GM10248 (cell line): ENCODE measurements at regions not wholly inside any gene's neighbourhood (a gene's known extent, or its start where the extent isn't known, plus 50 kb on each side); places are given as distances from the start of the nearest gene placed in this dataset.
A peak's percentile ranks its signal among the peaks of the same experiment; 100 is the strongest.

Source experiments
- CTCF ChIA-PET: fragments of 300-600 bp; sonication (Branson Sonifier 250); formaldehyde crosslinking; extraction: SDS; loops from one replicate; lab custom pipeline; 2021; ENCODE audit warnings: antibody characterized with exemption; lab: Yijun Ruan, JAX
- POLR2A ChIA-PET: fragments of 350-650 bp; sonication (Branson Sonifier 250); formaldehyde crosslinking; extraction: SDS; loops from one replicate; lab custom pipeline; 2020; ENCODE audit warnings: antibody characterized with exemption; lab: Yijun Ruan, JAX
- DNase-seq: peaks from one replicate; pipeline ENCODE4 v3.0.0; 2012; ENCODE audit errors: extremely low spot score
- TF ChIP-seq, protein P1 (sequence below): IDR thresholded peaks from 2 replicates; pipeline ENCODE4 v1.5.1; 2012; ENCODE audit warnings: mild to moderate bottlenecking, low read depth; ENCODE audit errors: extremely low read depth, missing control alignments, control extremely low read depth

DNA sequence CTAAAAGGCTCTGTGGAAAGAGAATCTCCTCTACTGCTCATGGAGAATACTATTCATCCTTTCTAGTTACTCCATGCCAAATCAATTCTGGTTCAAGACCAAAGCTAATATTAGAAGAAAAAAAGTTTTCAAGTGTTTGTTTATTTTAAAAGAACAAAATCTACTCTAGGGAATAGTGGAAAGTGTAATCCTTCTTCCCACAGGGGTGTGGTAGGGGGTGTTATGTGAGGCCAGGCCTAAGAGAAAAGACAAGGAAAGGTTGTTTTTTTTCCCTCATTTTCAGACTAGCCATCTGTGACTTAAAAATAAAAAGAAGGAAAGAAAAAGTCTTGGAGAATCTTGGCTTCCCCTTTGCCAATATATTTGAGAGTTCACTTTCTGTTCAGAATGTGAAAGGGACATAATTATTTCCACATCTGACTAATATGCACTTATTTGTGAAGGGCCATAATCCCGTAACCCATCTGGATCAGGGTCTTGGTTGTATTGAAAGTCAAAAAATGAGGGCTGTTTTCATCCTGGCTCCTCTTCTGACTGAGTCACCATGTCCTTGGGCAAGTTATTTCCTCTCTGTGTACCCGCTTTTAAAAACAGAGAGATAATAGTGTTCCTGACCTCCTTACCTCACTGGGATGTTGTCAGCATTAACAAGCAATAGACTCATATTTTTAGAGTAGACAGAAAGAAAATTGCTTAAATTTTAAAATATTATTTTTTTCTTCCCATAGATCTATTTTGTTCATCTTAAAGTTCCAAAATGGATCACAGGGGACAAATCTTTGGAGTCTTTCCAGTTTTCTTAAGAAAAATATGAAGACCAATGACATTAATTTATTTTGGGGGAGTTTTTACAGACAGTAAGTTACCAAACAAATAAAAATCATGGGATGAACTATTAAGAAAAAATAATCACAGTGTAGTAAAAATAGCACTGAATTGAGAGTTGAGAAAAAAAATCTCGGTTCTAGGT, 233.7 kb downstream of the IBTK start:
- no peak for DNase-seq
- ChIA-PET CTCF (no interaction called here), POLR2A (no interaction called here)
- TF ChIP-seq, protein P1, sequence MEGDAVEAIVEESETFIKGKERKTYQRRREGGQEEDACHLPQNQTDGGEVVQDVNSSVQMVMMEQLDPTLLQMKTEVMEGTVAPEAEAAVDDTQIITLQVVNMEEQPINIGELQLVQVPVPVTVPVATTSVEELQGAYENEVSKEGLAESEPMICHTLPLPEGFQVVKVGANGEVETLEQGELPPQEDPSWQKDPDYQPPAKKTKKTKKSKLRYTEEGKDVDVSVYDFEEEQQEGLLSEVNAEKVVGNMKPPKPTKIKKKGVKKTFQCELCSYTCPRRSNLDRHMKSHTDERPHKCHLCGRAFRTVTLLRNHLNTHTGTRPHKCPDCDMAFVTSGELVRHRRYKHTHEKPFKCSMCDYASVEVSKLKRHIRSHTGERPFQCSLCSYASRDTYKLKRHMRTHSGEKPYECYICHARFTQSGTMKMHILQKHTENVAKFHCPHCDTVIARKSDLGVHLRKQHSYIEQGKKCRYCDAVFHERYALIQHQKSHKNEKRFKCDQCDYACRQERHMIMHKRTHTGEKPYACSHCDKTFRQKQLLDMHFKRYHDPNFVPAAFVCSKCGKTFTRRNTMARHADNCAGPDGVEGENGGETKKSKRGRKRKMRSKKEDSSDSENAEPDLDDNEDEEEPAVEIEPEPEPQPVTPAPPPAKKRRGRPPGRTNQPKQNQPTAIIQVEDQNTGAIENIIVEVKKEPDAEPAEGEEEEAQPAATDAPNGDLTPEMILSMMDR: no peak

DNA sequence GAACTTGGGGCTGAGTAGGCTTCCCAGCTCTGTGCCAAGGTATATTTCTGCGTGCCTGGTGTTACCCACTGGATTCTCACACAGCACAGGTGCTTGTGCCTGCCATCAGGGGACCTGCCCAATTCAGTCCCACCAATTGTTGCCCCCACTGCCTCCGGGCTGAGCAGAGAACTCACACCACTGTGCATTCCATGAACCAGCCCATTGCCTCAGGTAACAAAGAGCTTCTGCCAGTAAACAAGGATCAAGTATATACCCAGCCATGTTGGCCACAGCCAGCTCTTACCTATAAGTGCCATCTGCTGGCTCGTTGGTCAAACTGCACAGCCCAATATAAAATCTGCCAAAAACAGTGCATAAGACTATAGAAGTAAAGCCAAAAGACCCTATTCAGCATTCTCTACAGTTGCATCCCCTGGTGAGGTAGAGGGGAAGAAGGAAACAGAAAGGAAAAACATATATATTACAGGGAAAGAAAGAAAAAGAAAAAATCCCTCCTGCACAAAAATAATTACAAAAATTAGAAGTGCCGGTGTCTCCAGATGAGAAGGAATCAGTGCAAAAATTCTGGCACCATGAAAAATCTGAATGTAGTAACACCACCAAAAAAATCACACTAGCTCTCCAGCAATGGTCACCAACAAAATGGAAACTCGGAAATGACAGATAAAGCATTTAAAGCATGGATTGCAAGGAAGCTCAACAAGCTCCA, 241.4 kb downstream of the IBTK start:
- TF ChIP-seq, protein P1: peak; percentile 69
- POLR2A ChIA-PET: no interaction called here
- CTCF ChIA-PET: interaction anchor here (1.0 to 4.5 kb wide), 24 partner anchors 9 to 1792 kb away, joined by 3 to 40 read pairs (median 3); no protein-coding TSS in a partner anchor
- no peak for DNase-seq

DNA sequence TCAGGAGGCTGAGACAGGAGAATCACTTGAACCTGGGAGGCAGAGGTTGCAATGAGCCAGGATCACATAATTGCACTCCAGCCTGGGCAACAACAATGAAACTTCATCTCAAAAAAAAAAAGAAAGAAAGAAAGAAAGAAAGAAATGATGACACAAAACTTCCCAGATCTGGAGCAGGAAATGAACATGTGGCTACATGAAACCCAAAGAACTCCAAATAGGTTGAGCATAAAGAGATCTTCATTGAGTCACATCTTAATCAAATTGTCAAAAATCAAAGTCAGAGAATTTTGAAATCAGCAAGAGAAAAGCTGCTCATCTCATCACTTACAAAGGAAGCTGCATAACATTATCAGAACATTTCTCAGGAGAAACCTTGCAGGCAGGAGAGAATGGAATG, 247.0 kb downstream of the IBTK start:
- POLR2A ChIA-PET: no interaction called here
- DNase-seq: no peak
- CTCF ChIA-PET: interaction anchor here (1.0 to 1.7 kb wide), 3 partner anchors 40 to 266 kb away, joined by 3 to 9 read pairs (median 3); no protein-coding TSS in a partner anchor
- TF ChIP-seq, protein P1: no peak

DNA sequence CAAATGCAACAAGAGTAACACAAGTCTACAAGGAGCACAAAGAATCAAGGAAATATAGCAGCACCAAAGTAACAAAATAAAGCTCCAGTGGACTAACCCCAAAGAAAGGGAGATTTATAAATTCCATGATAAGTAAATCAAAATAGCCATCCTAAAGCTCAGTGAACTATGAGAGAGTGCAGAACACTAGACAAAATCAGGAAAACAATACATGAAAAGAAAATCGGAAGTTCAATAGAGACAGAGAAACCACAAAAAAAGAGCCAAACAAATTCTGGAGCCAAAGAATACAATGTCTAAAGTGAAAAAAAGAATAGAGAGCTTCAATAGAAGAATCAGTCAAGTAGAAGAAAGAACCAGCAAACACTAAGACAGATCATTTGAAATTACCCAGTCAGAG, 247.3 kb upstream of the TENT5A start:
- no peak for DNase-seq
- POLR2A ChIA-PET: no interaction called here
- TF ChIP-seq, protein P1: no peak
- CTCF ChIA-PET: interaction anchor here (5.7 kb wide), 1 partner anchor 7 kb away, joined by 40 read pairs; no protein-coding TSS in a partner anchor

DNA sequence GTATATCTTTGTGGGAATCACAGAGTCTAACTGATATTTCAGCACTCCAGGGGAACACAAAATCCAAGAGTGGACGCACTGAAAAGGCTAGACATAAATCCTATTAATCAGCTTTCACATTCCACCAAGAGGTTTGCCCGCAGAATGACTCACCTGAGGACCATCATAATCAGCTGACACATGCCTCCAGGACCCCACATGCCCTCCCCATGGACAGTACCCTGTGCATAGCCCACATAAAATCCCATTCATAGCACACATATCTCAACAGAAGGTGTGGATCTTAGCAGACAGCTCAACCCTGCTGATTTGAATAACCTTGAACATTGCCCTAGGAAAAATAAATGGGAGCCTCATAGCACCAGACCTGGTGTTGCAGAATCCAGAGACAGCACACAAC, 246.8 kb upstream of the TENT5A start:
- no peak for DNase-seq
- TF ChIP-seq, protein P1: no peak
- CTCF ChIA-PET: interaction anchor here (5.7 kb wide), 1 partner anchor 8 kb away, joined by 40 read pairs; no protein-coding TSS in a partner anchor
- POLR2A ChIA-PET: no interaction called here

DNA sequence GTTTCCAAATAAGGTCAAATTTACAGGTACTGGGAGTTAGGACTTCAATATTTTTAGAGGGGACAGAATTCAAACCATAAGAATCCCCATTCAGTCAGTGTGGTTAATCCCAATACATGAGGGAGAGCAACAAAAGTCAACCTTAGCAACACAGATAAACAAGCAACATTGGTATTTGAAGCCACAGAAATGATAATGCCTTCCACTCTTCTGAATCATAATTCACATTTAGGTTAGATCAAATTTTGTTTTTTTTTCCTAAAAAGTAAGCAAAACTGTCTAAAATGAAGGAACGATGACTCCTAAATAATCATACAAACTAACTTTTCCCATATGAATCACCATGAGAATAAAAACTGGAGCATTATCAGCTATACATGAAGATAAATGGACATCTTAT, 246.0 kb upstream of the TENT5A start:
- ChIA-PET CTCF (interaction anchor here (1.1 to 5.7 kb wide), 3 partner anchors 9 to 265 kb away, joined by 3 to 40 read pairs (median 4); no protein-coding TSS in a partner anchor), POLR2A (no interaction called here)
- TF ChIP-seq, protein P1: no peak
- DNase-seq: no peak
